HG03095 (cell line): ENCODE measurements at regions not wholly inside any gene's neighbourhood (a gene's known extent, or its start where the extent isn't known, plus 50 kb on each side); places are given as distances from the start of the nearest gene placed in this dataset.
"Not testable (repeated sequence)": the region's sequence is repeated elsewhere in the genome, so short reads cannot be mapped to it uniquely, and the experiment has no call there.

ENCODE experiments used
- ATAC-seq: cut with Tn5 transposase; IDR thresholded peaks from one replicate; pipeline ENCODE4 v1.9.1; 2021; ENCODE audit warnings: moderate library complexity; ENCODE audit not compliant: unreplicated experiment

GRCh38 chr20:6355754-6356451 lies 233.1 kb upstream of the FERMT1 start:
- no peak for ATAC-seq

- no peak for ATAC-seq
Measured at GRCh38 chr20:6348908-6349307, 226.1 kb upstream of the FERMT1 start.

GRCh38 chr20:6347916-6348315 lies 225.1 kb upstream of the FERMT1 start:
- ATAC-seq, result no peak

GRCh38 chr20:6341491-6341890 lies 218.7 kb upstream of the FERMT1 start:
- ATAC-seq, result no peak

GRCh38 chr20:6339176-6339575 lies 216.3 kb upstream of the FERMT1 start:
- no peak for ATAC-seq

- ATAC-seq, result no peak
Measured at GRCh38 chr20:6333110-6333509, 210.3 kb upstream of the FERMT1 start.

- ATAC-seq, result not testable (repeated sequence)
Measured at GRCh38 chr20:6321235-6321634, 198.4 kb upstream of the FERMT1 start.

- ATAC-seq, result no peak
Measured at GRCh38 chr20:6311841-6312655, 189.2 kb upstream of the FERMT1 start.

- ATAC-seq, result no peak
Measured at GRCh38 chr20:6311097-6311496, 188.3 kb upstream of the FERMT1 start.

GRCh38 chr20:6305536-6305935 lies 182.7 kb upstream of the FERMT1 start:
- ATAC-seq, result no peak

- no peak for ATAC-seq
Measured at GRCh38 chr20:6302041-6302440, 179.2 kb upstream of the FERMT1 start.

GRCh38 chr20:6299456-6299855 lies 176.6 kb upstream of the FERMT1 start:
- ATAC-seq, result no peak

GRCh38 chr20:6298049-6298448 lies 175.2 kb upstream of the FERMT1 start:
- ATAC-seq, result no peak

GRCh38 chr20:6295867-6296256 lies 173.0 kb upstream of the FERMT1 start:
- ATAC-seq, result no peak

GRCh38 chr20:6295127-6295866 lies 172.5 kb upstream of the FERMT1 start:
- ATAC-seq, result no peak

GRCh38 chr20:6287471-6287870 lies 164.6 kb upstream of the FERMT1 start:
- no peak for ATAC-seq

- ATAC-seq, result no peak
Measured at GRCh38 chr20:6282642-6283041, 159.8 kb upstream of the FERMT1 start.

- ATAC-seq, result no peak
Measured at GRCh38 chr20:6277661-6278240, 154.9 kb upstream of the FERMT1 start.

GRCh38 chr20:6270404-6270803 lies 147.6 kb upstream of the FERMT1 start:
- not testable (repeated sequence) for ATAC-seq

- no peak for ATAC-seq
Measured at GRCh38 chr20:6269168-6269873, 146.5 kb upstream of the FERMT1 start.
